Colonic mucosa (tissue), 4 donors: ENCODE measurements at regions not wholly inside any gene's neighbourhood (a gene's known extent, or its start where the extent isn't known, plus 50 kb on each side); places are given as distances from the start of the nearest gene placed in this dataset.

ENCODE experiments used
- DNase-seq: peaks from one replicate; pipeline ENCODE4 v3.0.0-alpha.2; 2020
- H3K27ac ChIP-seq: fragments of 200-600 bp; one replicate; pipeline ENCODE4 v1.8.0; 2021
- H3K27me3 ChIP-seq: fragments of 200-600 bp; one replicate; pipeline ENCODE4 v1.8.0; 2021
- H3K36me3 ChIP-seq: fragments of 200-600 bp; one replicate; pipeline ENCODE4 v1.8.0; 2021
- H3K4me1 ChIP-seq: fragments of 200-600 bp; one replicate; pipeline ENCODE4 v1.8.0; 2021; ENCODE audit warnings: mild to moderate bottlenecking
- H3K4me3 ChIP-seq: fragments of 200-600 bp; one replicate; pipeline ENCODE4 v1.8.0; 2021
- H3K9ac ChIP-seq, 2 donors: one replicate each; pipeline ENCODE4 v1.7.0; 2013; ENCODE audit warnings: control low read depth in 2 of 2, low read depth in 2 of 2, low read length in 2 of 2
- H3K9me3 ChIP-seq: fragments of 200-600 bp; one replicate; pipeline ENCODE4 v1.8.0; 2021
- intact Hi-C: fragments of 100-400 bp; cut with DNase I; formaldehyde crosslinking; loops from one replicate; pipeline ENCODE4 v1.14.1; 2022
- TF ChIP-seq, protein P1 (sequence below): fragments of 200-600 bp; IDR thresholded peaks from one replicate; pipeline ENCODE4 v1.8.0; 2022; ENCODE audit warnings: antibody characterized with exemption, mild to moderate bottlenecking
- donor health status: healthy.
- donor health status: DM: no; HTN: no; CAD: no.
- donor health status: DM: no; HTN: no; CAD: no.

DNA sequence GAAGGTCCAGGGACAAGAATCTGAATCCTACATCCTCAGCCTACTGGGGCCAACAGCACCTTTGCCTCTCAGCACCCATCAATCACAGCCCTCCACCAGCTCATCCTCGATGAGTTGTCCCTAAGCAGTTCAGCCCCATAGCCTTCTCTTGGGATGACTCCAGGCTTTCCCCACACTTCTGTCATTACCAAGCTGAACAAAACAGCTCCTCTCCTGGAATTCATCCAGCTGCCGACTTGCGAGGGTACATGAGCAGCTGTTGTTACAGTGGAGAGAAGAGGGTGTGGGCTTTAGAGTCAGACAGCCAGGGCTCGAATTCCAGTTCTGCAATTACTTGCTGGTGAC is 69.0 kb upstream of the THBS1 start:
- no peaks in the 10 kb centered on the region for H3K27me3 ChIP-seq
- peak; percentile 29 for DNase-seq
- TF ChIP-seq, protein P1, sequence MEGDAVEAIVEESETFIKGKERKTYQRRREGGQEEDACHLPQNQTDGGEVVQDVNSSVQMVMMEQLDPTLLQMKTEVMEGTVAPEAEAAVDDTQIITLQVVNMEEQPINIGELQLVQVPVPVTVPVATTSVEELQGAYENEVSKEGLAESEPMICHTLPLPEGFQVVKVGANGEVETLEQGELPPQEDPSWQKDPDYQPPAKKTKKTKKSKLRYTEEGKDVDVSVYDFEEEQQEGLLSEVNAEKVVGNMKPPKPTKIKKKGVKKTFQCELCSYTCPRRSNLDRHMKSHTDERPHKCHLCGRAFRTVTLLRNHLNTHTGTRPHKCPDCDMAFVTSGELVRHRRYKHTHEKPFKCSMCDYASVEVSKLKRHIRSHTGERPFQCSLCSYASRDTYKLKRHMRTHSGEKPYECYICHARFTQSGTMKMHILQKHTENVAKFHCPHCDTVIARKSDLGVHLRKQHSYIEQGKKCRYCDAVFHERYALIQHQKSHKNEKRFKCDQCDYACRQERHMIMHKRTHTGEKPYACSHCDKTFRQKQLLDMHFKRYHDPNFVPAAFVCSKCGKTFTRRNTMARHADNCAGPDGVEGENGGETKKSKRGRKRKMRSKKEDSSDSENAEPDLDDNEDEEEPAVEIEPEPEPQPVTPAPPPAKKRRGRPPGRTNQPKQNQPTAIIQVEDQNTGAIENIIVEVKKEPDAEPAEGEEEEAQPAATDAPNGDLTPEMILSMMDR, result no peak
- H3K4me1 ChIP-seq, result no peaks in the 10 kb centered on the region
- no peaks in the 10 kb centered on the region for H3K9me3 ChIP-seq
- no peak overlapping the region for H3K27ac ChIP-seq
- H3K4me3 ChIP-seq, result no peak overlapping the region
- H3K9ac ChIP-seq, result no peak overlapping the region
- intact Hi-C loops, result no loop called here
- no peaks in the 10 kb centered on the region for H3K36me3 ChIP-seq

DNA sequence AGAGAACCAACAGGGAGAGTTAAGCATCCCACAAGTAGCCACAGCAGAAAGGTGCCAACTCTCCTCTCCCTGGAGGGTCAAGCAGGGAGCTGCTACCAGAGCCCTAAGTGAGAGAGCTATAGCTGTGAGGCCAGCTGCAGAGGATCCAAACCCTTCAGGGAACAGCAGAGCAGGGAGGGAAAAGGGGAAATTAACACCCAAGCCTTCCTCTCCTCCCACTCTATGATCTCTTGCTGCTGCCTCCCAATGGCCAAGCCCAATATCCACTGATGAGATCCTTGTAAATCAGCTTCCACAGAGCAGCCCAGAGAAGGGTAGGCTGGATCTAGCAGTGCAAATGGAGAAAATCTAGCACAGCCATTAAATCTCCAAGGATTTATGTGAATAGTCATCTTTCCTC is 68.2 kb upstream of the THBS1 start:
- no peak overlapping the region for H3K27ac ChIP-seq
- intact Hi-C loops, result no loop called here
- no peak overlapping the region for H3K4me3 ChIP-seq
- H3K27me3 ChIP-seq, result no peaks in the 10 kb centered on the region
- H3K9me3 ChIP-seq, result no peaks in the 10 kb centered on the region
- TF ChIP-seq, protein P1, result no peak
- H3K36me3 ChIP-seq, result no peaks in the 10 kb centered on the region
- DNase-seq, result no peak
- no peaks in the 10 kb centered on the region for H3K4me1 ChIP-seq
- H3K9ac ChIP-seq, result no peak overlapping the region

DNA sequence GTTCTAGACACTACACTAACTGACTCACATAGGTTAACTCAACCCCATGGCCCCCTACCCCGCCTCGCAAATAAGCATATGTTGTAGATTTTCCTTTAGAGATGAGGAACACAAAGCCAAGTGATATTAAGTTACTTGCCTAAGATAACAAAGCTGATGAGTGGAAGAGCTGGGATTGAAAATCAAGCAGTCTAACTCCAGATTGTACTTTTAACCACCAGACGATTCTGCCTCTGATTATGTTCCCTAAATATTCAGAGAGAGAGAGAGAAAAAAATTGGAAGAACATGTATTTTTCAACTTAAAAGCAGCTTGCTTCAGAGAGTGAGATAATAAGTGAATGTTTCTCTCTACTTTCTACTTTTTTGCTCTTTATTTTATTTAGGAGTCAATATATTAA is 66.9 kb upstream of the THBS1 start:
- intact Hi-C loops, result no loop called here
- DNase-seq, result no peak
- Histone ChIP-seq H3K27ac (no peak overlapping the region), H3K9ac (no peak overlapping the region), H3K36me3 (no peaks in the 10 kb centered on the region), H3K4me1 (no peaks in the 10 kb centered on the region), H3K9me3 (no peaks in the 10 kb centered on the region), H3K4me3 (no peak overlapping the region), H3K27me3 (no peaks in the 10 kb centered on the region)
- TF ChIP-seq, protein P1, result no peak

DNA sequence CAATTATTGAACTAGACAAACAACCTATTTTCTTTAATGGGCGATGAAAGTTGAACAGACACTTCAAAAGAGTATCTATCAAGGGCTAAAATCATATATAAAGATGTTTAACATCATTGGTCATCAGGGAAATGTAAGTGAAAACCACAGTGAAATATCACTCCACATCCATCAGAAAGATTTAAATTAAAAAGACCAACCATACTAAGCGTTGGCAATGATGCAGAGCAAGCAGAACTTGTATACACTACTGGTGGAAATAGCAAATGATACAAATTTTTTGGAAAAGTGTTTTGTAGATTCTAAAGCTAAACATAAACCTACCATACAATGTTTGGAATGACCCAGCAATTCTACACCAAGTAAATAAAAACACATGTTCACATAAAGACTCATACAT is 65.9 kb upstream of the THBS1 start:
- intact Hi-C loops, result no loop called here
- H3K9ac ChIP-seq, result no peak overlapping the region
- no peaks in the 10 kb centered on the region for H3K4me1 ChIP-seq
- TF ChIP-seq, protein P1, result no peak
- DNase-seq, result no peak
- no peaks in the 10 kb centered on the region for H3K27me3 ChIP-seq
- H3K27ac ChIP-seq, result no peak overlapping the region
- no peaks in the 10 kb centered on the region for H3K9me3 ChIP-seq
- H3K36me3 ChIP-seq, result no peaks in the 10 kb centered on the region
- H3K4me3 ChIP-seq, result no peak overlapping the region

DNA sequence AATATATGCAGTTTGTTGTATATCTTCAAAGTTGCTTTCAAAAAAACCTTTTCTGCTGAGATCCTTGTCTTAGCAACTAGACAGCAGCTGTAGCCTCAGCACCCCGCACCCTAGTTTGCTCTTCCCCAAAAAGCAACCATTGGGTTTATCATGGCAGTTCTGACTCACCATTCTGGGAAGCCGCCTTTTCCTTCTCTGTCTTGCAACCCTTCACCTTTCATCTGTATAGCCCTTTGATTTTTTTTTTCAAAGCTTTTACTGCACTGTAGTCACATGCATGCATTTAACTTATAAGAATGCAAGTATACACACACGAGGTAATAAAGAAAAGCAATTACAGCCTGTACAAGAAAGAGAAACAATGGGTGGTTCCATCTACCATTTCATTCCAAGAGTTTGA is 65.1 kb upstream of the THBS1 start:
- no peaks in the 10 kb centered on the region for H3K4me1 ChIP-seq
- H3K9me3 ChIP-seq, result no peaks in the 10 kb centered on the region
- no peak overlapping the region for H3K9ac ChIP-seq
- H3K27me3 ChIP-seq, result no peaks in the 10 kb centered on the region
- H3K4me3 ChIP-seq, result no peak overlapping the region
- no peak for DNase-seq
- intact Hi-C loops, result no loop called here
- TF ChIP-seq, protein P1, result no peak
- no peak overlapping the region for H3K27ac ChIP-seq
- no peaks in the 10 kb centered on the region for H3K36me3 ChIP-seq
